Thyroid gland (tissue), 4 donors: ENCODE measurements at regions not wholly inside any gene's neighbourhood (a gene's known extent, or its start where the extent isn't known, plus 50 kb on each side); places are given as distances from the start of the nearest gene placed in this dataset.

Experiments
- POLR2A ChIP-seq, 2 donors: fragments of 450-650 bp; IDR thresholded peaks; one replicate each; pipeline ENCODE4 v1.6.1; 2017; ENCODE audit warnings: antibody characterized with exemption in 2 of 2, mild to moderate bottlenecking in 2 of 2, moderate library complexity in 1 of 2
- TF ChIP-seq, protein P1 (sequence below), 6 experiments: fragments of 200-600 bp in 3 of 6; fragments of 450-650 bp in 3 of 6; sonication (generic) in 3 of 6; IDR thresholded peaks; one replicate each; pipeline ENCODE4 v1.5.1; 2016 to 2019; ENCODE audit warnings: antibody characterized with exemption in 6 of 6, mild to moderate bottlenecking in 2 of 6, inconsistent platforms in 1 of 6, moderate library complexity in 1 of 6

DNA sequence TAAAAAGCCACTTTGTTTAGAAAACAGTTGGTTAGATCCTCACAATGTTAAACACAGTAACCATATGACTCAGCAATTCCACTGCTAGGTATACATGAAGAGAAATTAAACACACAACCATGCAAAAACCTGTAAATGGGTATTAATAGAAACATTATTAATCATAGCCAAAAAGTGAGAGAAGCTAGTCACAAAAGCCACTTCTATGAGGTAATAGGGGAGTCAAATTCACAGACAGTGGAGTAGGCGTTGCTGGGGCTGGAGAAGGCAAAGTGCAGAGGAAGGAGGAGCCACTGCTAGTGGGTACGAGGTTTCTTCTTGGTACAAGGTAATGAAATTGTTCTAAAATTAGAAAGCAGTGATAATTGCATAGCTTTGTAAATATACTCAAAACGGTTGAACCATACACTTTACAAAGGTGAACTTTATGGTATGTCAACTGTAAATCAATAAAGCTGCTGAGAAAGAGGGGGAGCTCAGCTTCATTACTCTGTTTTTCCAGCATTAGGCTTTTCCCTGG lies 364.4 kb downstream of the GADD45G start:
- TF ChIP-seq, protein P1, sequence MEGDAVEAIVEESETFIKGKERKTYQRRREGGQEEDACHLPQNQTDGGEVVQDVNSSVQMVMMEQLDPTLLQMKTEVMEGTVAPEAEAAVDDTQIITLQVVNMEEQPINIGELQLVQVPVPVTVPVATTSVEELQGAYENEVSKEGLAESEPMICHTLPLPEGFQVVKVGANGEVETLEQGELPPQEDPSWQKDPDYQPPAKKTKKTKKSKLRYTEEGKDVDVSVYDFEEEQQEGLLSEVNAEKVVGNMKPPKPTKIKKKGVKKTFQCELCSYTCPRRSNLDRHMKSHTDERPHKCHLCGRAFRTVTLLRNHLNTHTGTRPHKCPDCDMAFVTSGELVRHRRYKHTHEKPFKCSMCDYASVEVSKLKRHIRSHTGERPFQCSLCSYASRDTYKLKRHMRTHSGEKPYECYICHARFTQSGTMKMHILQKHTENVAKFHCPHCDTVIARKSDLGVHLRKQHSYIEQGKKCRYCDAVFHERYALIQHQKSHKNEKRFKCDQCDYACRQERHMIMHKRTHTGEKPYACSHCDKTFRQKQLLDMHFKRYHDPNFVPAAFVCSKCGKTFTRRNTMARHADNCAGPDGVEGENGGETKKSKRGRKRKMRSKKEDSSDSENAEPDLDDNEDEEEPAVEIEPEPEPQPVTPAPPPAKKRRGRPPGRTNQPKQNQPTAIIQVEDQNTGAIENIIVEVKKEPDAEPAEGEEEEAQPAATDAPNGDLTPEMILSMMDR (IDR thresholded peaks at IDR 0.05), result no peak
- TF ChIP-seq POLR2A (IDR thresholded peaks at IDR 0.05), result no peak
